BE2C (cell line): ENCODE measurements at regions not wholly inside any gene's neighbourhood (a gene's known extent, or its start where the extent isn't known, plus 50 kb on each side); places are given as distances from the start of the nearest gene placed in this dataset.
A peak's percentile ranks its signal among the peaks of the same experiment; 100 is the strongest.

Experiments
- DNase-seq: peaks from one replicate; pipeline ENCODE4 v3.0.0-alpha.2; 2020
- H3K27me3 ChIP-seq: fragments of 250-450 bp; sonication (Bioruptor Pico); 2 replicates; pipeline ENCODE4 v1.5.1; 2020; ENCODE audit warnings: mild to moderate bottlenecking
- H3K36me3 ChIP-seq: fragments of 250-450 bp; sonication (Bioruptor Pico); 2 replicates; pipeline ENCODE4 v1.5.1; 2020; ENCODE audit warnings: mild to moderate bottlenecking
- H3K4me1 ChIP-seq: fragments of 250-450 bp; sonication (Bioruptor Pico); 2 replicates; pipeline ENCODE4 v1.5.1; 2020
- H3K4me3 ChIP-seq: 2 replicates; pipeline ENCODE4 v1.5.1; 2011; ENCODE audit warnings: low read depth, low read length
- H3K9me3 ChIP-seq: fragments of 250-450 bp; sonication (Bioruptor Pico); 2 replicates; pipeline ENCODE4 v1.5.1; 2020
- CTCF ChIP-seq: IDR thresholded peaks from 2 replicates; pipeline ENCODE4 v1.5.1; 2012; ENCODE audit warnings: mild to moderate bottlenecking, low read depth, low read length

- no peaks in the 10 kb centered on the region for H3K9me3 ChIP-seq
- H3K4me3 ChIP-seq, result no peak overlapping the region
- H3K27me3 ChIP-seq, result no peaks in the 10 kb centered on the region
- no peaks in the 10 kb centered on the region for H3K36me3 ChIP-seq
- H3K4me1 ChIP-seq, result no peaks in the 10 kb centered on the region
- DNase-seq, result peak; percentile 4
- no peak for TF ChIP-seq CTCF
Observed at GRCh38 chr4:8763966-8764901, 107.4 kb downstream of the HMX1 start.

GRCh38 chr4:8762951-8763735 is 108.5 kb downstream of the HMX1 start:
- Histone ChIP-seq H3K36me3 (no peaks in the 10 kb centered on the region), H3K4me1 (no peaks in the 10 kb centered on the region), H3K27me3 (no peaks in the 10 kb centered on the region), H3K9me3 (no peaks in the 10 kb centered on the region), H3K4me3 (no peak overlapping the region)
- peak; percentile 8 for DNase-seq
- TF ChIP-seq CTCF, result no peak

GRCh38 chr4:8762356-8762755 is 109.3 kb downstream of the HMX1 start:
- no peak overlapping the region for H3K4me3 ChIP-seq
- H3K9me3 ChIP-seq, result no peaks in the 10 kb centered on the region
- H3K4me1 ChIP-seq, result no peaks in the 10 kb centered on the region
- H3K27me3 ChIP-seq, result no peaks in the 10 kb centered on the region
- no peaks in the 10 kb centered on the region for H3K36me3 ChIP-seq
- TF ChIP-seq CTCF, result no peak
- DNase-seq, result peak; percentile 4

- DNase-seq, result peak; percentile 8
- Histone ChIP-seq H3K4me3 (no peak overlapping the region), H3K4me1 (no peaks in the 10 kb centered on the region), H3K9me3 (no peaks in the 10 kb centered on the region), H3K27me3 (no peaks in the 10 kb centered on the region), H3K36me3 (no peaks in the 10 kb centered on the region)
- no peak for TF ChIP-seq CTCF
Observed at GRCh38 chr4:8761824-8762205, 109.8 kb downstream of the HMX1 start.

GRCh38 chr4:8761167-8761823 is 110.3 kb downstream of the HMX1 start:
- H3K9me3 ChIP-seq, result no peaks in the 10 kb centered on the region
- H3K36me3 ChIP-seq, result no peaks in the 10 kb centered on the region
- H3K27me3 ChIP-seq, result no peaks in the 10 kb centered on the region
- no peaks in the 10 kb centered on the region for H3K4me1 ChIP-seq
- peak; percentile 3 for DNase-seq
- H3K4me3 ChIP-seq, result no peak overlapping the region
- TF ChIP-seq CTCF, result no peak
